GM12872 (cell line): ENCODE measurements at regions not wholly inside any gene's neighbourhood (a gene's known extent, or its start where the extent isn't known, plus 50 kb on each side); places are given as distances from the start of the nearest gene placed in this dataset.

ENCODE experiments used
- CTCF ChIP-seq: IDR thresholded peaks from 3 replicates; pipeline ENCODE4 v1.5.1; 2011; ENCODE audit warnings: low read depth, mild to moderate bottlenecking, low read length, moderate library complexity; ENCODE audit not compliant: insufficient read depth

GRCh38 chr4:78707268-78707667 is 68.9 kb upstream of the BMP2K start:
- TF ChIP-seq CTCF: no peak

DNA sequence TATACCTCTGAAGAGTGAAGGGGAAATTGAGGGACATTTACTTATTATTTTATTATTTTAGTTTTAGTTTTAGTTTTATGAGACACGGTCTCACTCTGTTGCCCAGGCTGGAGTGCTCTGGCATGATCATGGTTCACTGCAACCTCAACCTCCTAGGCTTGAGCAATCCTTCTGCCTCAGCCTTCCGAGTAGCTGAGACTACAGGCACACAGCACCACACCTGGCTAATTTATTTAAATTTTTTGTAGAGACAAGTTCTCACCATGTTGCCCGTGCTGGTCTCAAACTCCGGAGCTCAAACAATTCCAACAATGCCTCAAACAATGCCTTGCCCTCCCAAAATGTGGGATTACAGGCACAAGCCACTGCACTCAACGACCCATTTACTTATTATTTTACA is 68.4 kb upstream of the BMP2K start:
- 0 out of 3 replicates have a peak, but pooled peaks have one; percentile 3 for TF ChIP-seq CTCF

DNA sequence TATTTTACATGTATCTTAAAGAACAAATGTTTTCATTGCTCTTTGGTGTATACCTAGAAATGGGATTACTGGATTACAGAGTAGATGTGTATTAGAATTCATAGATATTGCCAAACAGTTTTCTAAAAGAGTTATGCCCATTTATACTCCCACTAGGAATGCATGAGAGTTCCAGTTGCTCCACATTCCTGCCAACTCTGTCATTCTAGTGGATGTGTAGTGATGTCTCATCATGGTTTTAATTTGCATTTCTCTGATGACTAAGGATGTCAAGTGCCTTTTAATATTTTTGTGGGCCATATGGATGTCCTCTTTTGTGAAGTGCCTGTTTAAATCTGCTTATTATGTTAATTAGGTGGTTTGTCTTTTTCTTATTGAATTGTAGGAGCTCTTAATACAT is 65.6 kb upstream of the BMP2K start:
- no peak for TF ChIP-seq CTCF

GRCh38 chr4:78711676-78712075 is 64.5 kb upstream of the BMP2K start:
- TF ChIP-seq CTCF: no peak

DNA sequence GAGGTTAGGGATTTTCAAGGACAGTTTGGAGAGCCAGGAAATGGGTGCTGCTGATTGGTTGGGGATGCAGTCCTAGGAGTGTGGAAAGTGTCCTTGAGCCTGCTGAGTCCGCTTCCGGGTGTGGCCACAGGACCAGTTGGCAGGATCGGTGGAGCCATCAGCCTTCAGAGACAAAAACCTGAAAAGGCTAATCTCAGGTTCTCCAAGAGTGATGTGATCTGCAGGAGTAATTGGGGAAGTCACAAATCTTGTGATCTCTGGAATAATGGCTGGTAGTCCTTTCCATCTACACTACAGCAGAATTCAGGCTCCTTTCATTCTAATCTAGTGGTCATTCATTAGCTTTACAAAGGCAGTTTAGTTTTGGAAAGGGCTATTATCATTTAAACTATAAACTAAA is 55.9 kb upstream of the BMP2K start:
- no peak for TF ChIP-seq CTCF

DNA sequence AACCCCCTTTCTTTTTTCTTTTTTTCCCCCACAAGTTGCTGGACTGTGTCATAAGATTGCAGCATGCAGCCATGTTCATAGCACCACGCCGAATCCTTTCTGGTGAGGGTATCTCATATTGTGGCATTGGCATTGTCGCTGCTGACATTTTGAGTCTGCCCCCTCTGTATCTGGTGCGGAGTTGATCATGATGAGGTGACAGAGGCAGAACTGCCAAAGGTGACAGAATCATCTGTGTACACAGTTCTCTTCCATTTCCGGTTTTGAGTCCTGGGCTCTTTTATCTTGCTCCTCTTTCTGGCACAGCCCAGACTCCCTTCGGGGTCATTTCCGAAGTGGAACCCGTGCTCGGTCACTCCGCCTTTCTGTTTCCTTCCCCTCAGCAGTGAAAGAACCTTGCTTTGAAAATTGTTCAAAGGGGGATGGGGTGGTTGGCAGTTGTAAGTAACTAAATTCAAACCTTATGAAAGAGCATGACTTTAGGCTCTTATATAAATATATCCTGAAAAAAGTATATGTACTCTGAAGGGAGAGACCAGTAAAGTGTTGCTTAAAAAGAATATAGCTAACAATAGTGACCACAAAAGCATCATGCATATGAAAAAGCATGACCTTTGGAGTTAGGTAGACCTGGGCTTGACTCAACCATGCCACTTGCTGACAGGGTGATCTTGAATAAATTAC is 55.0 kb upstream of the BMP2K start:
- no peak for TF ChIP-seq CTCF

DNA sequence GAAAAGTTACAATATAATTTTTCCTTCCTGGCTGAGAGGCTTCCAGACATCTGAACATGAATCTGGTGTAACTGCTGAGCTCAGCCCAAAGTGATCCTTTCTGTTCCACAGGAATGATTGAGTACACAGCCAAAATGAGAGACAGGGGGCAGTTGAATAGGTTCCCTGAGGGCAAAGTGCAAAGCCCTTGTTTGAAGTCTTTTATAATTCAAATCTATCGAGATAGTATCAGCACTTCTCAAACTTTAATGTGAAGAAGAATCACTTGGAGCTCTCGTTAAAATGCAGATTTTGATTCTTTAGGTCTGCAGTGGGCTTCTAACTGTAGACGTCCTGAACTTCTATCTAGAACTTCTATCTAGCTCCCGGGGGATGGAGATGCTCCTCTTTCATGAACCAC is 54.4 kb upstream of the BMP2K start:
- no peak for TF ChIP-seq CTCF
